GM10266 (cell line): ENCODE measurements at regions not wholly inside any gene's neighbourhood (a gene's known extent, or its start where the extent isn't known, plus 50 kb on each side); places are given as distances from the start of the nearest gene placed in this dataset.

Source experiments
- DNase-seq: peaks from one replicate; pipeline ENCODE4 v3.0.0; 2012; ENCODE audit errors: extremely low spot score
- TF ChIP-seq, protein P1 (sequence below): IDR thresholded peaks from 2 replicates; pipeline ENCODE4 v1.5.1; 2012; ENCODE audit warnings: mild to moderate bottlenecking, low read depth; ENCODE audit not compliant: control insufficient read depth, insufficient read depth; ENCODE audit errors: missing control alignments

DNA sequence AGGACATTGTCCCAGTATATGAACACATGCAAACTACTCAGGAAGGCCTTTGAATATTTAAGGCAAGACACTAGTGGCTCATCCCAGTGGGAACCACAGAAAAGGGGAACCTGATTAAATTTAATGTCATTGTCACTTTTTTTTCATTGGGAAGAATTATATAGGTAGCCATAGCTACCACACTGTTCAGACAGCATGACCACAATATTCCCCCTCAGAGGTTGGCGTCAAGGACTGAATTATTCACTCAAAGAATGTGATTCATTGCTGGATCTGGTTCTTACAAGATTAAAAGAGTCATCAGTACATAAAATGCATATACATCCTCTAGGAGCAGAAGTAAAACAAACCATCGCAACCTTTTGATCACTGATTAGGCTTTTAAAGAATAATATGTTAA, 92.0 kb upstream of the SMARCAD1 start:
- TF ChIP-seq, protein P1, sequence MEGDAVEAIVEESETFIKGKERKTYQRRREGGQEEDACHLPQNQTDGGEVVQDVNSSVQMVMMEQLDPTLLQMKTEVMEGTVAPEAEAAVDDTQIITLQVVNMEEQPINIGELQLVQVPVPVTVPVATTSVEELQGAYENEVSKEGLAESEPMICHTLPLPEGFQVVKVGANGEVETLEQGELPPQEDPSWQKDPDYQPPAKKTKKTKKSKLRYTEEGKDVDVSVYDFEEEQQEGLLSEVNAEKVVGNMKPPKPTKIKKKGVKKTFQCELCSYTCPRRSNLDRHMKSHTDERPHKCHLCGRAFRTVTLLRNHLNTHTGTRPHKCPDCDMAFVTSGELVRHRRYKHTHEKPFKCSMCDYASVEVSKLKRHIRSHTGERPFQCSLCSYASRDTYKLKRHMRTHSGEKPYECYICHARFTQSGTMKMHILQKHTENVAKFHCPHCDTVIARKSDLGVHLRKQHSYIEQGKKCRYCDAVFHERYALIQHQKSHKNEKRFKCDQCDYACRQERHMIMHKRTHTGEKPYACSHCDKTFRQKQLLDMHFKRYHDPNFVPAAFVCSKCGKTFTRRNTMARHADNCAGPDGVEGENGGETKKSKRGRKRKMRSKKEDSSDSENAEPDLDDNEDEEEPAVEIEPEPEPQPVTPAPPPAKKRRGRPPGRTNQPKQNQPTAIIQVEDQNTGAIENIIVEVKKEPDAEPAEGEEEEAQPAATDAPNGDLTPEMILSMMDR: no peak
- no peak for DNase-seq

DNA sequence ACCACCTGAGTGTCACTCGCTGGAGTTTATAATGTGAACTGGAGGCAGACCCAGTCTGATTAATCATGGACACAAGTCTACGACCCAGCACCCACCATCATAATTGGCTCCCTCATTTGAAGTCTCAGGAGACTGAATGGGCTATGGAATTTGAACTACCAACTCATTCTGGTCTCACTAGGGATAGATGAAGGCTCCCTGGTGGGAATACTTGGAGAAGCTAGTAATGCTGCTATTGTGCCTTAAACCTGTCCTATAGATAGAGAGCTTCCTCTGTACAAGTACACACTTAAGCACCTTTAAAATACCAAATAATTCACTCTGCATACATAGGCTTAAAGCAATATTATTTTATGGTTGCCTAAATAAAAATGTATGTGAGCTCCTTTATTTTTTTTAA, 90.8 kb upstream of the SMARCAD1 start:
- DNase-seq: no peak

DNA sequence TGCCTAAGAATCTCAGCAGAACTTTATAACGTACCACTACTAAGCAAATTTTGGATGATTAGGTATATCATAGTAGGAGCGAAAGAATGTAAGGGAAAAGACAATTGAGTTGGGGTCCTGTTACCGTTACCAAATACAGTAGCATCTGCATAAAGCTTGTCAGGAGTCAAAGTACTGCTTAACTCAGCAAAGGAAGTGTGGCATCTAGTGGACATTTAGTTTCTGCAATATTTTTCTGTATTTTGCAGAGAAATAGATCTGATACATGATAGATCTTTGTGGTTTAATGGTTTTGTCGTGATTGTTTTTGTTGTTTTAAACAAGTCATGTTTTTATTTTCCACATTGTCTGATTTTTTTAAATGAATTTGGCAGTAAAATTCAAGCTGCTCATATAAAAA, 81.0 kb upstream of the SMARCAD1 start:
- TF ChIP-seq, protein P1: peak; percentile 10
- DNase-seq: no peak

More for the DNA sequence above, 90.8 kb upstream of the SMARCAD1 start:
- TF ChIP-seq, protein P1: no peak

DNA sequence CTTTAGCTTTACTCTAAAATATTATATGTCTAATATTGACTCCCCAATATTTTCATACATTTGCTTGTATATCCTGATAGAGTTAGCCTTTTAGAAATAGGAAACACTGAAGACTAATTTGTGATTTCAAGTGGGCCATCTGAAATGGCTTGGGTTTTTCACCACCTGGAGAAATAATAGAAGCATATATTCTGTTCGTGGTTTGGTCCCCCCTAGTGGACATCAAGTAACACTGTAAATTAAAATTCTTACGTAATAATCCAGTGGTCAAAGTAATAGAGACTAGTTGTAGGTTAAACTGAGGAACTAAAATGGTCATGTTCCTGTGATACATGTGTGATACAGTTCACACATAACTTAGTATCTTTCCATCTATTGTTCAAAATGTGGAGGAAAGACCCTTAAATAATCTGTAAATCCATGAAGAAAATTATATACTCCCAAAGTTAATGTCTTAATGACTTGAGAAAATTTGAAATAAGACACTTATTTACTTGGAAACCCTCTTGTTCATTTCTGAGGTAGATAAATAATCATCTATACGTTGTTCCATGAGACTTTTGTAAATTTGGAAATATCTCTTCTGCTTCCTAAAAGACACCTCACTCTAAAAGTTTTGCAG, 79.8 kb upstream of the SMARCAD1 start:
- peak; percentile 22 for DNase-seq
- TF ChIP-seq, protein P1: peak; percentile 32

DNA sequence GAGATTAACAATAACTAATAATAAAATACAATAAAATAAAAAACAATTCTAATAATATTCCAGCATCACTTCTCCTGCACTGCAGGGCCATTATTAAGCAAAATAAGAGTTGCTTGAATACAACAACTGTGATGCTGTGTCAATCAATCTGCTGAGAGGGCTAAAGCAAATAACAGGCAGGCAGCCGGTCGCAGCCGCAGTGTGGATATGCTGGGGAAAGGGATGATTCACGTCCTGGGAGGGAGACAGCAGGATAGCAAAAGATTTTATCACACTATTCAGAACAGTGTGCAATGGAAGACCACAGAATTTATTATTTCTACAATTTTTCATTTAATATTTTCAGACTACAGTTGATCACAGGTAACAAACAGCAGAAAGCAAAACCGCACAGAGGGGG, 76.5 kb upstream of the SMARCAD1 start:
- DNase-seq: no peak
- TF ChIP-seq, protein P1: no peak

DNA sequence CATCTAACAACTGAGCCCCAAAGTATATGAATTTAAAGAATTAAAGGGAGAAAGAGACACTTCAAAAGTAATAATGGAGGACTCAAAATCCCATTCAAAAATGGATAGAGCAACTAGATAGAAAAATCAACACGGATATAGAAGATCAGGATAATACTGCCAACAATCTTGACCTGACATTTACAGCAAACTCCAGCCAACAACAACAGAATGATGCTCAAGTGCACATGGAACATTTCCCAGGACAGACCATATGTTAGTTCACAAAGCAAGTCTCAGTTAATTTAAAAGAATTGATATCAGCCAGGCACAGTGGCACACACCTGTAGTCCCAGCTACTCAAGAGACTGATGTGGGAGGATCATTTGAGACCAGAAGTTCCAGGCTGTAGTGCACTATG, 72.0 kb upstream of the SMARCAD1 start:
- no peak for DNase-seq
- TF ChIP-seq, protein P1: no peak

DNA sequence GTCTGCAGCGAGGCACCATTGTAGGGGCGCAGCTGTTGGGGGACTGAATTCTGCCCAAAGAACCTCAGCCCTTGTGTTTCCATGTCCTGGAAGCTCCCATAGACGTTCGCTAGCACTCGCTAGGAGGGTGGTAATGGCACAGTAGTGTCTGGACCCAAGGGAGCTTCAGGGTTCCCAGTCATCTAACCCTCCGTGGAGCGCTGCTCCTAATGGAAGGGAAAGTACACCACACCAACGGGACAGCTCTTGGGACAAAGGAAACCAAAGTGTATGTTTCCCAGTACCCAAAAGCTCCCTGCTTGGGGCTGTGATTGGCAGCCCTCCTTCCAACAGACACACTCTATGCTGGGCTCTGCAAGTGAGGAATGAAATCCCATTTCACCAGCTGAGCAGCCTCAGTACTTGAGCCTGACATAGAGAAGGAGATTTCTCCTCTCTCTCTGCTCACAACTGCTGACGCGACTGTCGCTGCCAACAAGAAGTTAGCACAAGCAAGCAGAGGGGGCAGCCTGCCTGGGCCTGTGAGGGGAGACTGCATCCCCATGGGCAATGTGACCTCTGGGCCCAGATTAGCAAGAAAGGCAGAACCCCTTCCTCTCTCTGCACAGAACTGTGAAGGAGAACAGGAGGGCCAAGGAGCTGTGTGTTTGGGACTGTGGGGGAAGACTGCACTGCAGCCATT, 67.6 kb upstream of the SMARCAD1 start:
- TF ChIP-seq, protein P1: no peak
- no peak for DNase-seq
